ENCODE measurements at regions not wholly inside any gene's neighbourhood (a gene's known extent, or its start where the extent isn't known, plus 50 kb on each side); places are given as distances from the start of the nearest gene placed in this dataset.

DNA sequence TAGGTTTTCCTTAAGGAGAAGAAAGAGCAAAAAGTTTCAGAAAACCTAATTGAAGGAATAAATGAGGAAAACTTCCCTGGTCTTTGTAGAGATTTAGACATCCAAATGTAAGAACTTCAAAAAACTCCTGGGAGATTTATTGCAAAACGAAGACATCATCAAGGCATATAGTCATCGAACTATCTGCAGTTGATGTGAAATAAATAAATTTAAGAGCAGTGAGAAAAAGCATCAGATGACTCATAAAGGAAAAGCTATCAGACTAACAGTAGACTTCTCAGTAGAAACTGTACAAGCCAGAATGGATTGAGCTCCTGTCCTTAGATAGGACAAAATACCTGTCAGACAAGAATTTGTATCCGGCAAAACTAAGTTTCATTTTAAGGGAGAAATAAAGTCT, 569.4 kb upstream of the ADAMTS5 start:
- Mint-ChIP-seq H3K4me1 (no peaks in the 10 kb centered on the region), H3K27me3 (ENCODE audit: low read depth in 3 of 3) (no peaks in the 10 kb centered on the region), H3K36me3 (no peaks in the 10 kb centered on the region), H3K27ac (no peak overlapping the region), H3K9me3 (peaks cover 0 to 4% (median 2%) of the 10 kb centered on the region in 7 donors), H3K4me3 (no peak overlapping the region)
- WGBS (ENCODE audit: insufficient coverage), result no CpG with 5 or more reads among the region's 3 CpGs
- Histone ChIP-seq H3K27ac (ENCODE audit: low read depth in 1 of 2, low read length in 2 of 2) (no peak overlapping the region), H3K4me3 (replicated peaks in 1 of 3; ENCODE audit: low read depth in 2 of 3, low read length in 3 of 3) (no peak overlapping the region), H3K9ac (ENCODE audit: insufficient read depth, low read length, poor library complexity, severe bottlenecking) (no peak overlapping the region), H4K20me1 (ENCODE audit: insufficient read depth, low read length) (no peaks in the 10 kb centered on the region), H3K9me3 (replicated peaks in 1 of 2; ENCODE audit: control insufficient read depth in 1 of 2, insufficient read depth in 1 of 2, low read length in 2 of 2) (peaks cover 0 to 2% of the 10 kb centered on the region in 2 donors), H3K36me3 (replicated peaks in 1 of 2; ENCODE audit: control insufficient read depth in 1 of 2, insufficient read depth in 2 of 2, low read length in 2 of 2) (no peaks in the 10 kb centered on the region), H3K79me2 (ENCODE audit: insufficient read depth, low read length) (no peaks in the 10 kb centered on the region), H3K27me3 (ENCODE audit: control insufficient read depth in 2 of 2, insufficient read depth in 2 of 2, low read length in 2 of 2) (no peaks in the 10 kb centered on the region), H3K4me1 (ENCODE audit: control insufficient read depth in 1 of 2, insufficient read depth in 2 of 2, low read length in 2 of 2) (no peaks in the 10 kb centered on the region), H2AFZ (ENCODE audit: insufficient read depth, low read depth, low read length, poor library complexity, severe bottlenecking) (no peak overlapping the region), H3K4me2 (replicated peaks; ENCODE audit: extremely low read depth, low read length, poor library complexity, severe bottlenecking) (no peak overlapping the region)
- intact Hi-C loops (cut with micrococcal nuclease), result no loop called here
- DNase-seq, result no peak
- TF ChIP-seq CTCF (IDR thresholded peaks at IDR 0.05), result no peak

GRCh38 chr21:27535188-27535587, 568.3 kb upstream of the ADAMTS5 start:
- no CpG with 5 or more reads among the region's 4 CpGs for WGBS (ENCODE audit: insufficient coverage)
- Histone ChIP-seq H3K4me1 (ENCODE audit: control insufficient read depth in 1 of 2, insufficient read depth in 2 of 2, low read length in 2 of 2) (no peaks in the 10 kb centered on the region), H3K79me2 (ENCODE audit: insufficient read depth, low read length) (no peaks in the 10 kb centered on the region), H3K9ac (ENCODE audit: insufficient read depth, low read length, poor library complexity, severe bottlenecking) (no peak overlapping the region), H3K9me3 (replicated peaks in 1 of 2; ENCODE audit: control insufficient read depth in 1 of 2, insufficient read depth in 1 of 2, low read length in 2 of 2) (no peaks in the 10 kb centered on the region), H3K27ac (ENCODE audit: low read depth in 1 of 2, low read length in 2 of 2) (no peak overlapping the region), H4K20me1 (ENCODE audit: insufficient read depth, low read length) (no peaks in the 10 kb centered on the region), H3K4me2 (replicated peaks; ENCODE audit: extremely low read depth, low read length, poor library complexity, severe bottlenecking) (no peak overlapping the region), H3K27me3 (ENCODE audit: control insufficient read depth in 2 of 2, insufficient read depth in 2 of 2, low read length in 2 of 2) (no peaks in the 10 kb centered on the region), H3K4me3 (replicated peaks in 1 of 3; ENCODE audit: low read depth in 2 of 3, low read length in 3 of 3) (no peak overlapping the region), H2AFZ (ENCODE audit: insufficient read depth, low read depth, low read length, poor library complexity, severe bottlenecking) (no peak overlapping the region), H3K36me3 (replicated peaks in 1 of 2; ENCODE audit: control insufficient read depth in 1 of 2, insufficient read depth in 2 of 2, low read length in 2 of 2) (no peaks in the 10 kb centered on the region)
- H3K36me3 Mint-ChIP-seq, result no peaks in the 10 kb centered on the region
- intact Hi-C loops (cut with micrococcal nuclease), result no loop called here
- H3K4me3 Mint-ChIP-seq, result no peak overlapping the region
- no peak for DNase-seq
- no peak overlapping the region for H3K27ac Mint-ChIP-seq
- H3K27me3 Mint-ChIP-seq (ENCODE audit: low read depth in 3 of 3), result no peaks in the 10 kb centered on the region
- H3K9me3 Mint-ChIP-seq, result peaks cover 0 to 2% (median 0%) of the 10 kb centered on the region in 7 donors
- TF ChIP-seq CTCF (IDR thresholded peaks at IDR 0.05), result no peak
- no peaks in the 10 kb centered on the region for H3K4me1 Mint-ChIP-seq
